ENCODE measurements at regions not wholly inside any gene's neighbourhood (a gene's known extent, or its start where the extent isn't known, plus 50 kb on each side); places are given as distances from the start of the nearest gene placed in this dataset.

DNA sequence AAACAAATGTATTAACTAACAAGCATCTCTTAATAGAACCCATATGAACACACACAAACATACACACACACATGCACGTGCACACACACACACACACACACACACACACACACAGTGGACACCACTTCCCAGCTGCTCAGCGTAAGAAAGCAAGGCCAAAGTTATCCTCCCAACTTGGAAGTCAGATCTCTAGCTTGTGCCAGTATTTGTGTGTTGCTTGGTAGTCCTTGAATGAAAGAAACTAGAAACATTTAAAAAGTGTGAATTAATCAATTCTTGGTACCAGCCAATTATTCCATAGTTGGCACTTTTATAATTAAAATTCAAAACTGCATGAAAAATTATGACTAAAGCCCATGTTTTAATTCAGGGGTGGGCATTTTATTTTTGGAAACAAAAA lies 178.1 kb downstream of the TMEM161B start:
- CTCF ChIA-PET = no interaction called here
- H3K36me3 ChIP-seq (ENCODE audit: control insufficient read depth, insufficient read depth, low read length) = no peaks in the 10 kb centered on the region
- POLR2A ChIA-PET = no interaction called here
- no peak for ATAC-seq
- no peak overlapping the region for H3K27ac ChIP-seq (ENCODE audit: low read length)
- in situ Hi-C loops (cut with HindIII; ENCODE audit: low pct_unique_long_range_greater_than_20kb, low sequenced_read_pairs) (no loop called here), intact Hi-C loops (cut with micrococcal nuclease; ENCODE audit: unreplicated experiment) (no loop called here)
- H3K9me3 ChIP-seq (ENCODE audit: control insufficient read depth, insufficient read depth, low read depth, low read length) = no peaks in the 10 kb centered on the region
- H3K4me1 ChIP-seq (ENCODE audit: control insufficient read depth, insufficient read depth, low read length) = no peaks in the 10 kb centered on the region
- no peak for TF ChIP-seq POLR2AphosphoS5 (IDR thresholded peaks at IDR 0.05; ENCODE audit: low read depth, low read length)
- no peak overlapping the region for H3K4me3 ChIP-seq (ENCODE audit: low read depth in 2 of 2, low read length in 2 of 2)
- H3K27me3 ChIP-seq (ENCODE audit: control insufficient read depth, insufficient read depth, low read length) = no peaks in the 10 kb centered on the region
- no TSS peak for BruUV-seq (replicated peaks)
- DNase-seq (ENCODE audit: low read depth, low spot score) = no peak

DNA sequence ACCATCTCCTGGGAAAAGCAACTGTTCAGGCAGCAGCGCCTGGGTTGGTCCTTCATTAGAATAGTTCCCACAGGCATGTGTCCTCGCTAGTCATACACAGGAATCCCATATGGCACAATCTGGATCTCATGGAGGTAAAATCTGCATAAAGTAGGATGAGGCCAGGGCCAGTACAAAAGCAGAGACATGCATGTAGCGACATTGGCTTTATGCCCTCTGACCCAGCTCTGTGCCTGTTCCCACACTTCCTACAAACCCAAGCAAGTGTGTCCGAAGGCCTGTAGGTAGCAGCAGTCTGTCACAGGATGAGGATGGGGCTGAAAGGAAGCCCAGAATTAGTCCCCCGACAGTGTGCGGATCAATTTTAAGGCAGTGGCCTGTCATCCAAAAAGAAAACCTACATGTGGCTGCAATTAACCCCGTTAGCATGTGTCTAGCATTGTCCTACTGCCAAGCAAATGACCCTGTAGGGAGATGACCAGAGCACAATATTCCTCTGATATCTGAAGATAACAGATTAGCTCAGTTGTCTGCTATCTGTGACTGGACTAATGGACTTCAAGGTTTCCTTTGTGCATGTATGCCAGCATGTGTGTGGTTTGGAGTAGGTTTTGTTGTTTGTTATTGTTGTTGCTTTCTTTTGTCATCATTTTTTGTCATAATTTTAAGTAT lies 178.8 kb downstream of the TMEM161B start:
- no peak for DNase-seq (ENCODE audit: low read depth, low spot score)
- TF ChIP-seq POLR2AphosphoS5 (IDR thresholded peaks at IDR 0.05; ENCODE audit: low read depth, low read length) (no peak), REST (IDR thresholded peaks at IDR 0.05; ENCODE audit: insufficient read depth in 1 of 2, low read depth in 2 of 2, low read length in 1 of 2) (no peak), SIN3A (IDR thresholded peaks at IDR 0.05; ENCODE audit: borderline replicate concordance, insufficient read depth, low read depth, low read length) (no peak), TCF7L2 (IDR thresholded peaks at IDR 0.05; ENCODE audit: low read depth, low read length) (no peak), CTCF (IDR thresholded peaks at IDR 0.05) (no peak)
- Histone ChIP-seq H3K36me3 (ENCODE audit: control insufficient read depth, insufficient read depth, low read length) (no peaks in the 10 kb centered on the region), H3K27me3 (ENCODE audit: control insufficient read depth, insufficient read depth, low read length) (no peaks in the 10 kb centered on the region), H3K4me3 (ENCODE audit: low read depth in 2 of 2, low read length in 2 of 2) (no peak overlapping the region), H3K9me3 (ENCODE audit: control insufficient read depth, insufficient read depth, low read depth, low read length) (no peaks in the 10 kb centered on the region), H3K27ac (ENCODE audit: low read length) (no peak overlapping the region), H3K4me1 (ENCODE audit: control insufficient read depth, insufficient read depth, low read length) (no peaks in the 10 kb centered on the region)
- ChIA-PET CTCF (no interaction called here), POLR2A (no interaction called here)
- intact Hi-C loops (cut with micrococcal nuclease; ENCODE audit: unreplicated experiment) = no loop called here
- ATAC-seq = no peak
- BruUV-seq (replicated peaks) = no TSS peak
- in situ Hi-C loops (cut with HindIII; ENCODE audit: low pct_unique_long_range_greater_than_20kb, low sequenced_read_pairs) = no loop called here

GRCh38 chr5:88085462-88085861 lies 183.2 kb downstream of the TMEM161B start:
- CTCF ChIA-PET = no interaction called here
- Histone ChIP-seq H3K27ac (ENCODE audit: low read length) (no peak overlapping the region), H3K9me3 (ENCODE audit: control insufficient read depth, insufficient read depth, low read depth, low read length) (no peaks in the 10 kb centered on the region), H3K36me3 (ENCODE audit: control insufficient read depth, insufficient read depth, low read length) (no peaks in the 10 kb centered on the region), H3K4me1 (ENCODE audit: control insufficient read depth, insufficient read depth, low read length) (no peaks in the 10 kb centered on the region), H3K27me3 (ENCODE audit: control insufficient read depth, insufficient read depth, low read length) (no peaks in the 10 kb centered on the region), H3K4me3 (ENCODE audit: low read depth in 2 of 2, low read length in 2 of 2) (no peak overlapping the region)
- DNase-seq (ENCODE audit: low read depth, low spot score) (no peak), ATAC-seq (no peak)
- TF ChIP-seq TCF7L2 (IDR thresholded peaks at IDR 0.05; ENCODE audit: low read depth, low read length) (no peak), SIN3A (IDR thresholded peaks at IDR 0.05; ENCODE audit: borderline replicate concordance, insufficient read depth, low read depth, low read length) (no peak), CTCF (IDR thresholded peaks at IDR 0.05) (no peak), POLR2AphosphoS5 (IDR thresholded peaks at IDR 0.05; ENCODE audit: low read depth, low read length) (no peak), REST (IDR thresholded peaks at IDR 0.05; ENCODE audit: insufficient read depth in 1 of 2, low read depth in 2 of 2, low read length in 1 of 2) (no peak)
- POLR2A ChIA-PET = interaction anchor here (0.6 kb wide), 1 partner anchor 231 kb away, joined by 3 read pairs; no protein-coding TSS in a partner anchor
- no TSS peak for BruUV-seq (replicated peaks)
- in situ Hi-C loops (cut with HindIII; ENCODE audit: low pct_unique_long_range_greater_than_20kb, low sequenced_read_pairs) (no loop called here), intact Hi-C loops (cut with micrococcal nuclease; ENCODE audit: unreplicated experiment) (no loop called here)

Data from Panc1 (cell line).